HG03558 (cell line): ENCODE measurements at regions not wholly inside any gene's neighbourhood (a gene's known extent, or its start where the extent isn't known, plus 50 kb on each side); places are given as distances from the start of the nearest gene placed in this dataset.
A peak's percentile ranks its signal among the peaks of the same experiment; 100 is the strongest.
"Not testable (repeated sequence)": the region's sequence is repeated elsewhere in the genome, so short reads cannot be mapped to it uniquely, and the experiment has no call there.

Experiments
- ATAC-seq: cut with Tn5 transposase; IDR thresholded peaks from one replicate; pipeline ENCODE4 v1.9.1; 2021; ENCODE audit warnings: moderate number of reproducible peaks; ENCODE audit not compliant: unreplicated experiment; ENCODE audit errors: extremely low read depth

DNA sequence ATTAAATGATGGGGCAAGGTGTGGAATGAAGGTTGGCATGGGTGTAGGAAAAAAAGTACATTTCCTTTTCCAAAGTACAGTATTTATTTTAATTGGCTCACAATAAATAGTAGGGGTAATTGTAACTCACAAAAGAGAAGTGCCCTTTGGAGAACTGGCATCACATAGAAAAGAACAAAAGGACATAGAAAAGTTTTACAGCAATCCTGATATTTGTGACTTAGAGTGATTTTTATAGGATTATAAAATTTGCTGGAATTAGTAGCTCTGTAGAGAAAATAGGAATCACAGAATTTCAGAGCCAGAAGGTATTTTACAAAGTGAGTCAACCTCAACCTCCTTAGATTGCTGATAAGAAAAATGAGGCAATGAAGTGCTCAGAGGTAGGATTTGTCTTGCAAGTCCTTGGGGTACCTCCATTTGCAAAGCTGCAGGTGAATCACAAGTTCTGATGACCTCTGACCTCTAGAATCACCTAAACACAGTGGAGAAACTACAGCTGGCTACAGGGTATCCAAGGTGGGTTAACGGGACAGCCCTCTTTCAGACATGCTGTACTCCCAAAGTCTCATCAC is 133.6 kb downstream of the SOCS6 start:
- no peak for ATAC-seq

DNA sequence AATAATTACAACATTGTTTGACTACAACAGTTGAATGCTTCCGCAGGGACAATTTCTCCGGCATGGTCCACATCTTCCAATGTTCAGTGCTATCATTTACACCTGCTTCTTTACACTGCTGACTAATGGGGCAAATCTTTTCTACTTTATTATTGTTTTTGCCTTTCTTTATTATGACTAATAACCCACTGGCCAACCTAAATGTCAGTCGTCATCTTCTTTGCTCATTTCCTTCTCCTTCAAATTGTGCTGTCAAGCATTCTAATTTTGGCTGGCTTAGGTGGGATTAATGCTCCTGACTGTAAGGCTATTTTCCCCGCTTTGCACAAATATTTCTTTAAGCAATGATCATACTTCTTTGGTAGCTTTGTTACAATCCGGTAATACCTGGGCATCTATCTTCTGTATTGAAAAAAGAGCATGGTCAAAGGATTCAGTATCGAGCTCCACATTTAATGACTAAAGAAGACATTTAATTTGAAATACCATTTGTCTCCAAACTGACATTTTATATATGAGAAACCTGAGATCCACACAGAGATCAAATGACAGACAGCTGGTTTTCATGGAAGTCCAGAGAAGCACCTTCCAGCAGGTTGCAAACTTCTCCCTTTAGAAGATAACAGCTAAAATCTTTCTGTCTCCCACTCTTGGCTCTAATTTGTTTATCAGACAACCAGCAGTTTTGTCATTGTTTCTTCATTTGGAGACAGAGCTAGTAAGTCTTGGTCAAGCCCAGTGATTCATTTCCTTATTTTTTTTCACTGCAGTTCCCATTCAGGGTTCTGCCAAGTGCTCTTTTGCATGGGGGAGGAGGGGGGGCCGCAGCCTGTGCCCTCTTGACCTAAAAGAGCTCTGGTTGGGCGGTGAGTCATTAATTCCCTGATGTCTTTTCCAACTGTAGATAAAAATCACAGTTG is 132.9 kb downstream of the SOCS6 start:
- no peak for ATAC-seq

DNA sequence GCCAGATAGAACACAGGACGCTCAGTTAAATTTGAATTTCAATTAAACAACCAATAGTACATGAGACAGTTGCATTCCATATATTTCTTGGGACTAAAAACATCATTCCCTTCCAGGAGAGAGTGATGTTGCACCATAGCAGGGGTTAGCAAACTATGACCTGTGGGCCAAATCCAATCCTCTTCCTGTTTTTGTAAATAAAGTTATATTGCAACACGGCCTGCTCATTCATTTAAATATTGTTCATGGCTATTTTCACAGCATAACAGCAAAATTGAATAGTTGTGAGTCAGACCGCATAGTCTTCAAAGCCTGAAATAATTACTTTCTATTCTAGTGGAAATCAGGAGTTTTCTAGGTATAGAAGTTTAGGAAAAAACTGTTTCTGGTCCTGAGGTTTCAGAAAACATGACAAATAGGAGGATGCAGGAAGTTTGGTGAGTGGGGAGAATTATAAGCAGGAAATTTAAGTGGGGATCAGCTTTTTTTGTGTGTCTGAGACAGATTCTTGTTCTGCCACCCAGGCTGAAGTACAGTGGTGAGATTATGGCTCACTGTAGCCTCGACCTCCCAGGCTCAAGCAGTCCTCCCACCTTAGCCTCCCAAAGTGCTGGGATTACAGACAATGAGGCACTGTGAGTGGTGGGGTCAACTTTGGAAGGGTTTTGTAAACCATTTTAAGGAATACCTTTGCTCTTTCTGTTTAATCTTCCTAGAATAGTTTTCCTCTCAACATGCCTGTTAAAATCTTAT is 131.5 kb downstream of the SOCS6 start:
- ATAC-seq: no peak

DNA sequence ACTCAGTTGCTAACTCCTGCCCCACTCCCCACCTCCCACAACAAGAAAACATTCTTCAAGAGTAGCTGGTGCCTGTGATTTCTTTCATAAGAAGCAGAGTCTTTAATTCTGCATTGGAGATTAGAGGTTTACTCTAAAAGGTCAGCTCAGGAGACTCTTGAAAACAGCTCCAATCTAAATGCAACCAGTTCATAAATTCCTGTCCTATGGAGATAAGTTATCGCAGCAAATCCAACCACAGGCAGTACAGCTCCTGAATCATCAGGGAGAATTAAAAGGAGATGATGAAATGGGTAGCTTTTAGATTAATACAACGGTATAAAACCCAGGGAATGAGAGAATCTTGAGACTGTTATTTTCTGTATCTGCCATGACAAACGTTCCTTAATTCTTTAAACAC is 130.7 kb downstream of the SOCS6 start:
- ATAC-seq: no peak

DNA sequence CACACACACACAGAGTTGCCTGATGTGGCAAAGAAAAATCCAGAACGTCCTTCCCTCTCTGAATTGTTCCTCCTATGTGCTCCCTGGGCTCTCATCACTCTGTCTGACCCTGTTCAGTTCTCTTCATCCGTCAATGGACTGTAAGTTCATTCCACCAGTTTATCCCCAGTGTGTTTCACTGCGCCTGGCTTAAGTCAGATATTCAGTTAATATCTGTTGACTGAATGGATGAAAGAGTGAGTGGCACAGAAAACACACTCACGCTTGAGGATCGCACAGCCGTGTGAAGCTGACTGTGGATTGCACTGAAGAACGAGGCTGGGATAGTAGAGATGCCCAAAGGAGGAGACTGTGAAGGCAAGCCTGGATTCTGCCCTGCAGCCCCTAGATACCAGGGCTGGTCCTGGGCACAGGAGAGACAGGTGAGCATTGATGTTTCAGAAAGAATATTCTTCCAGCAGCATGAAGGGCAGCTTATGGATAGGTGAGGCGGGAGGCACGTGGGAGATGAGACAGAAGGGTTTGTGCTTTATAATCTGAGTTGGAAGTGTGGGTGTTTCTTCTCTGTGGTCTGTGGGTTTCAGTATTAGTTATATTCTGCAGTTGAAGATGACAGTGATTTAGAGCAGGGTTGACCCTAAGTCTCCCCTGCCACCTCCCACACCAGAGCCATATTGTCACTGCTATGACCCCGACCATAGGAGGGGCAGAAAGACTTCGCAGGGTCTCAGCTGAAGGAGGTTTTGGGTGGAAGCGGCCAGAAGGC is 129.9 kb downstream of the SOCS6 start:
- peak; percentile 98 for ATAC-seq

DNA sequence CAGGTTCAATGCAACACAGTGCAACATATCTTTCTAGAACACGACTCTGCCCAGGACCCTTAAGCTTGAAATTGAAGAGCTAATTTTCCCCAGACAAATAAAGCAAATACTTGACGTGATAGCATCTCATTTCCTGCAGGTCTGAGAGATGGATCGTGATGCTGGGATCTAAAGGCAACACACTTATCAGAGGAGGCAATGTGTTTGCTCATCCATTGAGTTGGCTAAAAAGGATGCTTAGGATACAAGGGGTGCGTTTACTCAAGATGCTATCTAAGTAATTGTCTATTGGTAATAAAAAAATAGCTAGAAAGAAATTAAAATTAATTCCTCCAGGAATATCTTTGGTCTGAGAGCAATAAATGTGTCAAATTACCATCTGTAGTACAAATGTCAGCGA is 129.0 kb downstream of the SOCS6 start:
- no peak for ATAC-seq

DNA sequence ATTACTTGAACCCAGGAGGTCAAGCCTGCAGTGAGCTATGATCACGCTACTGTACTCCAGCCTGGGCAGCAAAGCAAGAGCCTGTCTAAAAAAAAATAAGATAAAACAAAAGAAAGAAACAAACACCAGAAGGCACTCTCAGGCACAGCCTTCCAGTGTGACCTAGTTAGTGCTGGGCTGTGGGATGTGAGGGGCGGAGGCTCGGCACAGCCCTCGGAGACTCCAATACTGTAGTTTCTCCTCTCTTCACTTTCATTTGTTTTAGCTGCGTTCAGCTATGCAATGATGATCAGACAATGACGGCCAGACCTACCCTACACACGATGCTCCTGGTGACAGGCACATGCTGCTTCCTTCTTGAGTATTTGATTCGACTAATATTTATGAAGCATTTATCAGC is 127.7 kb downstream of the SOCS6 start:
- no peak for ATAC-seq

DNA sequence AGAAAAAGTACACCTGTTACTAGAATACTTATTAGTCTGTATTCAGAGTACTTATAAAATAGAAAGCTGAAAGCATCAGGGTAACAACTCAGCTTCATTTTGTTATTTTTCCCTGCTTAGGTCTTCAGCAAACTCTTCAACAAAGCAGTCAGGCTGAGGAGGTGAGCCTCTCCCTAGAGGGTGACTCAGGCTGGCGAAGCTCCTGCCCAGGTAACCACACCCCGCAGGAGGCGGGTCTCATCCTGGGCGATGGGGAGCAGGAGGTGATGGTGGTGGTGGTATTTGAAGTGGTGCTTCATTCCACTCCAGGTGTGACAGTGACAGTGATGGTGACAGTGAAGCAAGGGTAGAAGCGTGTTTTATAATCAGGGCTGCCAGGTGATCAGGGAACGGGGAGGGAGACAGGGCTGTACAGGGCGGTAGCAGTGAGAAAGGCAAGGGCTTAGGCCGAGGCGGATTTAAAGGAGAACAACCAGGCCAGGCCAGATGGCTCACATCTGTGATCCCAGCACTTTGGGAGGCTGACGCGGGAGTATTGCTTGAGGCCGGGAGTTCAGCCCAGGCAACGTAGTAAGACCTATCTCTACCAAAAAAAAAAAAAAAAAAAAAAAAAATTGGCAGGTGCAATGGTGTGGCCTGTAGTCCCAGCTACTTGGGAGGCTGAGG is 127.1 kb downstream of the SOCS6 start:
- no peak for ATAC-seq

DNA sequence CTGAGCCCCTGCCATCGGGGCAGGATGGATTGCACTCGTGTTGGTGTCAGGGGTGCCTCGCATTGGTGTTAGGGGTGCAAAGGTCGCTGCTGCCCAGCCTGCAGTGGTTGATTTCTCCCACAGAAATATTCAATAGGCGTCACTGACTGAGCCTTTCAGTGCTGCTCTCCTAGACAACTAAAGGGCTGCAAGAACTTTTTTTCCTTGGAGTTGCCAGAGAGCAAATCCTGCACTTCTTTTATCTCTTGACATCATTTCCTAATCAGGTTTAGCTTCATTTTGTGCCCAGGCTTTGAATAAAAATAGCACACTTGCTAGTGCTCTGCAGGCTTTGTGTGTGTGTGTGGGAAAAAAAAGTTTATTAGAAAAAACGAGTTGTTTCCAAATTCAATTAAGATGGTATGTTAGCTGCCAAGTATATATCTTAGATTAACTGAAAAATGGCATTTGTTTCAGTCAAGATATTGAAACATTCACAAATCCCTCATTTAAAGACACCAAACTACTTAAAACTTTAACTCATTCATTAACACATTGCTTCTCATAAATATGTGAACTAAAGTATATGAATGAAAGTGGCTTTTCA is 125.6 kb downstream of the SOCS6 start:
- ATAC-seq: no peak

DNA sequence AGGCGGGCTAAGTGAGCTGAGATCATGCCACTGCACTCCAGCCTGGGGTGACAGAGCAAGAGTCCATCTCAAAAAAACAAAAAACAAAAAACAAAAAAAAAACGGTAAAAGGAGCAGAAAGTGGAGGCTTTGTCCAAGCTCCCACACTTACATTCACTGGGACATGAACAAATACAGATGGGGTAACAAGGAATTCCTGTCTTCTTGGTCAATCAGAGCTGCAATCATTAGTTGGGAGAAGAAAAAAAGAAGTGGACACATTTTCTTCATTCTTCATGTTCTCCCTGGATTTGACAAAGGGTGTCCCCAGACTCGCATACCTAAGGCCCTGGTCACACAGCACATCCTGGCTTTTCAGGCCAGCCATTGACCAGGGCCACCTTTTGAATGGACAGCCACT is 124.6 kb downstream of the SOCS6 start:
- ATAC-seq: no peak

DNA sequence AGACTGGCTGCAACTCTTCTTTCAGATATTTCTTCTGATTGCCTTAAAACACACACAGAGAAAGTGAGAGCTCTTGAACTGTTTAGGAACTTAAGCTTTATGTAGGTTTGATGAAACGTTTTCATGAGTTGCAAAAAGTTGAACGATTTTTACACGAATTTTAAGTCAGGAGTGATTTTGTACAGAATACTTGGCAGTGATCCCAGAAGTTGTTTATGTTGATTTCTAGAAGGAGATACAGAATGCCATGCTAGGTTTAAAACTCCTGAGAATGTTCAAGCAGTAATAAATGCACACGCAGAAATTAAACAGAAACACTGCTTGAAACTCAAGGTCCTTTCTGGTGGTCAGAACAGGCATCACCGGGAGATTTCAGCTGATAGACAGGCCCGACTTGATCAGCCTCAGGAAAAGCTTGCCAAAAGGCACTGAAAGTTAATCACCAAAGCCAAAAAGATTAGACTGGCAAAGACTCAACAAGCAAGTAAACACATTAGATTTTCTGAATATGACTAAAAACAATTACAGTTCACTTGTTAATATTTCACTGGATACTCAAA is 123.1 kb downstream of the SOCS6 start:
- ATAC-seq: no peak

DNA sequence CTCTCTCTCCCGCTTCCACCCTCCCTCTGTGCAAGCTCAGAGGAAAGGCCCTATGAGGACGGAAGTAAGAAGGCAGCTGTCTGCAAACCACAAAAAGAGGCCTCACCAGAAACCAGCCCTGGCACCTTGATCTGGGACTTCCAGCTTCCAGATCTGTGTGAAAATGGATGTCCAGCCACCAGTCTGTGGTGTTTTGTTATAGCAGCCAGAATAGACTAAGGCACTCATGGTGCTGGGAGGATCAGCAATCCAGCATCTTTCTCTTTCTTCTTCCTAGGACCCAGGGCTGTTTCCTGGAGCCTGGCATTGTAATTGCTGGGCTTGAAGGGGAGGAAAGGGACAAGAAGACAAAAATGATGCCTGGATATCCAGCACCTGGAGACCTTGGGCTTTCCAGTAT is 122.5 kb downstream of the SOCS6 start:
- ATAC-seq: no peak

DNA sequence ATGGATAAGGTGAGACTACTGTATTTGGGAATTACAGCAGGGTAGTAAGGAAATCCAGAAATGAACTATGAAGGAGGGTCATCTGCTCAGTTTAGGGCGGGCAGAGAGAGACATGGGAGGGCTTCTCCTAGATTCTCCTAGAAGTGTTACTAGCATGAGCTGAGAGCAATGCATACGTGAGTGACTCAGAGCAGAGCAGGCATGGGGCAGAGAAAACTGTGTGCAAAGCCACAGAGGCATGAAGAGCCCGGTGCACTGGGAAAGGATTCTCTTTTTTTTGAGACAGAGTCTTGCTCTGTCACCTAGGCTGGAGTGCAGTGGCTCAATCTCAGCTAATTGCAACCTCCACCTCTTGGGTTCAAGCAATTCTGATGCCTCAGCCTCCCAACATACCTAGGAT is 116.2 kb downstream of the SOCS6 start:
- ATAC-seq: no peak

DNA sequence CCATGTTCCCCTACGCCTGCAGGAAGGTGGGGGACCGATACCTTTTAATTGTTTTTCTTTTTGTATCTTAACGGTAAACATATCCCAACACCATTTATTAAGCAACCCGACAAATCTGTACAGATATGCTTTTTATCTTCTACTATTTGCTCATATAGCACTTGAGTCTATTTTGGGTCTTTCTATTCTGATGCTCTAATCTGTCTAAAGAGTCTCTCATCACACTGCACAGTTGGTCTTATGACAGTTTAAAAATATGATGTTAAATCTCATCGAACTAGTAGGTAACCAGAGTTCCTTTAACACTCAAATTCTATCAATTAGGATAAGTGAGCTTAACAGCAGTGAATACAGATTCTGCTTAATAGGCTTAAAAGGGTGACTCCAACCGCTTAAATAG is 111.6 kb downstream of the SOCS6 start:
- ATAC-seq: no peak

DNA sequence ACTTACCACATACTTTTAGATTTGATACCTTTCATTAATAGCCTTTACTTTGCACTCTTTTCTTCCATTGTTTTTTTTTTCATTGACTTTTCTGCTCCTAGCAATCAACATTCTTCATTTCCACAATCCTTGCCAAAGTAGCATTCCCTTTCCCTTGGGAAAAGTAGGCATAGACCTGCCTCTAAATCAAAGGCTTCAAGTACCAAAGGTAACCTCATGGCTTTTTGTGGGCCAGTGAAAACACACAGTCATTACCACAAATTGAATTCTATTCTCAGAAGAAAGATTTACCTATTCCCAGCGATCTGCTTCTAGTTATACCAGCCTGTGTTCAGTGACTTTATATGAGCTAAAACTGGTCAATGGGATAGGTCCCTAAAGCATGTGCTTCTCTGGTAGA is 109.2 kb downstream of the SOCS6 start:
- no peak for ATAC-seq

DNA sequence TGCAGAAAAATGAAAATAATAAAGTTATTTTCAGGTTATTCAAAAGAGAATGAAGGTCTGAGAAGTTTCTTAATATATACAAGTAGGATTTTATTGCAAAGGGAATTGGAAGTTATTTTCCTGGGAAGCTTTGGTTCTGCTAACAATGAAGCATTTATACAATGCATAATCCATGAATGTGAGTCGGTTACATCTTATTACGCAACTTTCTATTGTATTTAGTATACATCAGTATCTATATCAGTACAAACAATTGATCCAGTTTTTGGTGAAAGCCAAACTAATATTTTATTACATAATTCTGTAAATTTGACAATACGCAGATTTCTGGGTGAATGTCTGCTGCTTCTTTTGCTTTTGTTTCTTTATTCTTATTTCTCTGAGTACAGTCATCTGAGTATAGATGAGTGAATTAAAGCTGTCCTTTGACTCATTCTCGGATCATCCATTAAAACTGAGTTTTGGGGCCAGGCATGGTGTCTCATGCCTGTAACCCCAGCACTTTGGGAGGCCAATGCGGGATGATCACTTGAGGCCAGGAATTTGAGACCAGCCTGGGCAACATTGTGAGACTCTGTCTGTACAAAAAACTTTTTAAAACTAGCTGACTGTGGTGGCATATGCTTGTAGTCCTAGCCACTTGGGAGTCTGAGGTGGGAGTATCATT is 108.5 kb downstream of the SOCS6 start:
- no peak for ATAC-seq

DNA sequence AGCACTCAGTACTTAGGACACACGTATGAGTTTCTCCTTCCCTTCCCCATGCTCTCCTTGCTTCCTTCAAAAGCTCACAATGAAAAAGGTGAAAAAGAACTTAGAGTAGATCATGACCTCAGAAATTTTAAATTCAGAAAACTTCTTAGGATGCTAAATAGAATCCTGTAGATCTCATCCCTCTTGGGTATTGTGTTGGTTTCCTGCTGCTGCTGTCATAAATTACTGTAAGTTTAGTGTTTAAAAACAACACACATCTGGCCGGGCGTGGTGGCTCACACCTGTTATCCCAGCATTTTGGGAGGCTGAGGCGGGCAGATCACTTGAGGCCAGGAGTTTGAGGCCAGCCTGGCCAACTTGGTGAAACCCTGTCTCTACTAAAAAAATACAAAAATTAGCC is 106.9 kb downstream of the SOCS6 start:
- ATAC-seq: not testable (repeated sequence)

DNA sequence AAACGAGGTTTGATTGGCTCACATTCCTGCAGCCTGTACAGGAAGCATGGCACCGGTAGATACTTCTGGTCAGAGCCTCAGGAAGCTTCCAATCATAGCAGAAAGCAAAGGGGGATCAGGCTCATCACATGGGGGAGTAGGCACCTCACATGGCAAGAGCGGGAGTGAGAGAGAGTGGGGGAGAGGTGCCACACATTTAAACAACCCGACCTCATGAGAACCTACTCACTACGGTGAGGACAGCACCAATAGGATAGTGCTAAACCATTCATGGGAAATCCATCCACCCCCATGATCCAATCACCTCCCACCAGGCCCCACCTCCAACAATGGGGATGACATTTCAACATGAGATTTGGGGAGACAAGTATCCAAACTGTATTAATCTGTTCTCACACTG is 105.8 kb downstream of the SOCS6 start:
- no peak for ATAC-seq
